ENCODE measurements at regions not wholly inside any gene's neighbourhood (a gene's known extent, or its start where the extent isn't known, plus 50 kb on each side); places are given as distances from the start of the nearest gene placed in this dataset.

DNA sequence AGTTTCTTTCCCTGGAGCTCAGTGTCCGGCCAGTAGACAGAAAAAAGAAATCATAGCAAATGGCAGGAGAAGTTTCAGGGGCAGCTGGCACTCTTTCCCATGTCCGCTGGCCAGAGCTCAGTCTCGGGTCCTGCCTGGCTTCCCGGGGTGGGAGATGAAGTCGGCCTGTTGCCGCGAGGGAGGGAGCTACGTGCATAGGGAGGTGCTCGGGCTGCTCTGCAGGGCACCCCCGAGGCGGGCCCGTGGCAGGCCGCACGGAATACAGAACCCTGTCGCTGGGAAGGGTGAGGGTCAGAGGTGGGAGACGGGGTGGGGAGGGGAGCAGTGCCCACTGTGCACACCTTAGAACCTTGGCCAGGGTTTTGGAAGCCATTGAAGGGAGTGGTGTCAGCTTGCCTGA lies 78.3 kb upstream of the FOXF1 start:
- TF ChIP-seq, protein P1, sequence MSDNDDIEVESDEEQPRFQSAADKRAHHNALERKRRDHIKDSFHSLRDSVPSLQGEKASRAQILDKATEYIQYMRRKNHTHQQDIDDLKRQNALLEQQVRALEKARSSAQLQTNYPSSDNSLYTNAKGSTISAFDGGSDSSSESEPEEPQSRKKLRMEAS (IDR thresholded peaks at IDR 0.05): no peak
- no peak for TF ChIP-seq EP300 (IDR thresholded peaks at IDR 0.05; ENCODE audit: borderline replicate concordance)

Data from Ishikawa (cell line).